Parathyroid adenoma (tissue), 2 donors: ENCODE measurements at regions not wholly inside any gene's neighbourhood (a gene's known extent, or its start where the extent isn't known, plus 50 kb on each side); places are given as distances from the start of the nearest gene placed in this dataset.

Experiments
- H2AFZ ChIP-seq: fragments of 300-600 bp; sonication (generic); one replicate; pipeline ENCODE4 v1.7.0; 2017; ENCODE audit warnings: antibody characterized with exemption, mild to moderate bottlenecking
- H3K27ac ChIP-seq: fragments of 300-600 bp; sonication (generic); one replicate; pipeline ENCODE4 v1.7.0; 2017
- H3K27me3 ChIP-seq: fragments of 300-600 bp; sonication (generic); one replicate; pipeline ENCODE4 v1.7.0; 2017; ENCODE audit warnings: low read length; ENCODE audit not compliant: control insufficient read depth, insufficient read depth
- H3K36me3 ChIP-seq: fragments of 300-600 bp; sonication (generic); one replicate; pipeline ENCODE4 v1.7.0; 2017; ENCODE audit warnings: low read length; ENCODE audit not compliant: control insufficient read depth, insufficient read depth
- H3K4me1 ChIP-seq: fragments of 300-600 bp; sonication (generic); one replicate; pipeline ENCODE4 v1.7.0; 2017; ENCODE audit warnings: control low read depth
- H3K4me2 ChIP-seq: fragments of 300-600 bp; sonication (generic); one replicate; pipeline ENCODE4 v1.7.0; 2017; ENCODE audit warnings: low read length
- H3K4me3 ChIP-seq: fragments of 300-600 bp; sonication (generic); one replicate; pipeline ENCODE4 v1.7.0; 2017; ENCODE audit warnings: low read depth, low read length
- H3K79me2 ChIP-seq: fragments of 300-600 bp; sonication (generic); one replicate; pipeline ENCODE4 v1.7.0; 2017; ENCODE audit warnings: control low read depth
- H3K9ac ChIP-seq: fragments of 300-600 bp; sonication (generic); one replicate; pipeline ENCODE4 v1.7.0; 2017; ENCODE audit warnings: mild to moderate bottlenecking
- H3K9me3 ChIP-seq: fragments of 300-600 bp; sonication (generic); one replicate; pipeline ENCODE4 v1.7.0; 2017; ENCODE audit warnings: low read length; ENCODE audit not compliant: control insufficient read depth
- CTCF ChIP-seq: fragments of 300-600 bp; sonication (generic); IDR thresholded peaks from one replicate; pipeline ENCODE4 v1.7.0; 2017; ENCODE audit warnings: antibody characterized with exemption, mild to moderate bottlenecking
- donor health status: primary hyperparathyroidism.

GRCh38 chr20:10832141-10832540 lies 158.3 kb upstream of the JAG1 start:
- Histone ChIP-seq H3K9ac (no peak overlapping the region), H3K79me2 (no peaks in the 10 kb centered on the region), H3K27me3 (no peaks in the 10 kb centered on the region), H3K4me1 (no peaks in the 10 kb centered on the region), H3K4me3 (no peak overlapping the region), H3K27ac (no peak overlapping the region), H3K4me2 (no peak overlapping the region), H2AFZ (no peak overlapping the region), H3K36me3 (no peaks in the 10 kb centered on the region), H3K9me3 (no peaks in the 10 kb centered on the region)
- TF ChIP-seq CTCF: no peak

DNA sequence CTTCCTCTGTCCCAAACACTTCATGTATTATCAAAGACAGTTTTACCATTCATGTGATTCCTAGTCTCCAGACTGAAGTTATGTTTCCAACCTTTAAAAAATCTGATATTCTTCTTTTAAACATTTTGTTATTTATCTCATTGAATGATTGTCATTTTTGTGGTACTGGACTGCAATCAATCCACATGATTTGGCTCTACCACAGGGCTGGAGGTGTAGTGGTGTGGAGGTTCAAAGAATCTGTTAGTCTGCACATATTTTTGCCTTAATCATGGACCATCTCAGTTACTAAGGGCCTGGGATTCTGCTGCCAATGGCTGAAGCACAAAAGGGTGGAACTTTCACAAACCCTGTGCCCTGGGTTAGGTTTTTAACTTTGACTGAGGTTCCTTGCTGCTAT lies 164.1 kb upstream of the JAG1 start:
- no peak overlapping the region for H3K27ac ChIP-seq
- no peak overlapping the region for H2AFZ ChIP-seq
- no peaks in the 10 kb centered on the region for H3K27me3 ChIP-seq
- H3K4me3 ChIP-seq: no peak overlapping the region
- TF ChIP-seq CTCF: no peak
- no peaks in the 10 kb centered on the region for H3K36me3 ChIP-seq
- no peaks in the 10 kb centered on the region for H3K9me3 ChIP-seq
- H3K4me2 ChIP-seq: no peak overlapping the region
- no peaks in the 10 kb centered on the region for H3K79me2 ChIP-seq
- no peak overlapping the region for H3K9ac ChIP-seq
- no peaks in the 10 kb centered on the region for H3K4me1 ChIP-seq

- no peaks in the 10 kb centered on the region for H3K4me1 ChIP-seq
- TF ChIP-seq CTCF: no peak
- H3K4me3 ChIP-seq: no peak overlapping the region
- no peaks in the 10 kb centered on the region for H3K9me3 ChIP-seq
- H3K9ac ChIP-seq: no peak overlapping the region
- no peaks in the 10 kb centered on the region for H3K27me3 ChIP-seq
- no peak overlapping the region for H3K27ac ChIP-seq
- no peak overlapping the region for H3K4me2 ChIP-seq
- no peaks in the 10 kb centered on the region for H3K36me3 ChIP-seq
- H2AFZ ChIP-seq: no peak overlapping the region
- H3K79me2 ChIP-seq: no peaks in the 10 kb centered on the region
These were observed 168.3 kb upstream of the JAG1 start for GRCh38 chr20:10842116-10842515.

GRCh38 chr20:10843146-10843711 lies 169.4 kb upstream of the JAG1 start:
- Histone ChIP-seq H3K4me2 (no peak overlapping the region), H3K9ac (no peak overlapping the region), H3K27me3 (no peaks in the 10 kb centered on the region), H2AFZ (no peak overlapping the region), H3K79me2 (no peaks in the 10 kb centered on the region), H3K9me3 (no peaks in the 10 kb centered on the region), H3K4me3 (no peak overlapping the region), H3K4me1 (no peaks in the 10 kb centered on the region), H3K36me3 (no peaks in the 10 kb centered on the region), H3K27ac (no peak overlapping the region)
- no peak for TF ChIP-seq CTCF

DNA sequence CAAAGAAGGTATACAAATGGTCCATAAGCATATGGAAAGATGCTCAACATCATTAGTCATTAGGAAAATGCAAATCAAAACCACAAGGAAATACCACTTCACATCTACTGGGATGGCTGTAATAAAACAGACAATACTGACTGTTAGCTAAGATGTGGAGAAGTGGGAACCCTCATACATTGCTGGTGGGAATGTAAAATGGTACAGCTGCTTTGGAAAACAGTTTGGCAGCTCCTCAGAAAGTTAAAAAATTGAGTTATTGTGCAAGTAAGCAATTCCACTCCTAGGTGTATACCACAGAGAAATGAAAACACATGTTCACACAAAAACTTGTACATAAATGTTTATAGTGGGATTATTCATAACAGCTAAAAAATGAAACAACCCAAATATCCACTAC lies 173.0 kb upstream of the JAG1 start:
- Histone ChIP-seq H3K4me2 (no peak overlapping the region), H3K27me3 (no peaks in the 10 kb centered on the region), H3K36me3 (no peaks in the 10 kb centered on the region), H3K9me3 (no peaks in the 10 kb centered on the region), H3K4me1 (no peaks in the 10 kb centered on the region), H3K27ac (no peak overlapping the region), H3K79me2 (no peaks in the 10 kb centered on the region), H3K4me3 (no peak overlapping the region), H2AFZ (no peak overlapping the region), H3K9ac (no peak overlapping the region)
- TF ChIP-seq CTCF: no peak
